PC-3 (cell line): ENCODE measurements at regions not wholly inside any gene's neighbourhood (a gene's known extent, or its start where the extent isn't known, plus 50 kb on each side); places are given as distances from the start of the nearest gene placed in this dataset.

ENCODE experiments used
- ATAC-seq: fragments of 200-7000 bp; cut with Tn5 transposase; 2 replicates; pipeline ENCODE4 v1.9.1; 2020; ENCODE audit warnings: mild to moderate bottlenecking, moderate library complexity
- BruUV-seq: library from RNA; stranded (reverse); fragments of 400-500 nt; replicated peaks from 2 replicates; lab custom pipeline; 2021; lab: Mats Ljungman, UMichigan
- CTCF ChIA-PET: fragments of 300-600 bp; sonication (Branson Sonifier 250); formaldehyde crosslinking; loops from one replicate; lab custom pipeline; 2022; ENCODE audit warnings: antibody characterized with exemption; lab: Charles Lee
- POLR2A ChIA-PET: fragments of 300-600 bp; sonication (Branson Sonifier 250); formaldehyde crosslinking; loops from one replicate; lab custom pipeline; 2022; ENCODE audit warnings: antibody characterized with exemption; ENCODE audit not compliant: unreplicated experiment; lab: Charles Lee
- DNase-seq: peaks from one replicate; pipeline ENCODE4 v3.0.0-alpha.2; 2015
- H2AFZ ChIP-seq: fragments of 300-600 bp; sonication (generic); 2 replicates; pipeline ENCODE4 v1.6.0; 2016; ENCODE audit warnings: antibody characterized with exemption, low read length
- H3F3A ChIP-seq: fragments of 300-600 bp; sonication (generic); one replicate; pipeline ENCODE4 v1.6.0; 2017; ENCODE audit warnings: antibody characterized with exemption, low read length, control low read depth, mild to moderate bottlenecking; ENCODE audit not compliant: unreplicated experiment
- H3K27ac ChIP-seq: fragments of 300-600 bp; sonication (generic); 2 replicates; pipeline ENCODE4 v1.5.1; 2016; ENCODE audit warnings: mild to moderate bottlenecking, low read length
- H3K27me3 ChIP-seq: fragments of 300-600 bp; sonication (generic); 2 replicates; pipeline ENCODE4 v1.6.1; 2016; ENCODE audit warnings: low read length, mixed read lengths
- H3K36me3 ChIP-seq: fragments of 300-600 bp; sonication (generic); 2 replicates; pipeline ENCODE4 v1.6.1; 2016; ENCODE audit warnings: low read depth, mixed run types, low read length, mixed read lengths
- H3K4me1 ChIP-seq: fragments of 300-600 bp; sonication (generic); 2 replicates; pipeline ENCODE4 v1.5.1; 2016; ENCODE audit warnings: low read length; ENCODE audit not compliant: insufficient read depth
- H3K4me2 ChIP-seq: fragments of 300-600 bp; sonication (generic); 2 replicates; pipeline ENCODE4 v1.6.0; 2016; ENCODE audit warnings: low read length
- H3K4me3 ChIP-seq: fragments of 300-600 bp; sonication (generic); 2 replicates; pipeline ENCODE4 v1.5.1; 2016; ENCODE audit warnings: mild to moderate bottlenecking, low read length, mixed read lengths
- H3K79me2 ChIP-seq: fragments of 300-600 bp; sonication (generic); 2 replicates; pipeline ENCODE4 v1.6.1; 2017; ENCODE audit warnings: low read length, mixed read lengths
- H3K9ac ChIP-seq: fragments of 300-600 bp; sonication (generic); 2 replicates; pipeline ENCODE4 v1.6.0; 2016; ENCODE audit warnings: mild to moderate bottlenecking, low read length
- H3K9me2 ChIP-seq: fragments of 300-600 bp; sonication (generic); replicated peaks from 2 replicates; pipeline ENCODE4 v1.6.1; 2016; ENCODE audit warnings: mixed run types, low read length, mixed read lengths
- H3K9me3 ChIP-seq: fragments of 300-600 bp; sonication (generic); 2 replicates; pipeline ENCODE4 v1.6.1; 2016; ENCODE audit warnings: low read length, mixed read lengths
- H4K20me1 ChIP-seq: fragments of 300-600 bp; sonication (generic); 2 replicates; pipeline ENCODE4 v1.6.1; 2016; ENCODE audit warnings: low read length, mixed read lengths
- CTCF ChIP-seq: fragments of 300-600 bp; sonication (generic); conservative IDR thresholded peaks from 2 replicates; pipeline ENCODE4 v1.5.1; 2017; ENCODE audit warnings: antibody characterized with exemption, low read depth, mild to moderate bottlenecking, low read length
- EZH2 ChIP-seq: fragments of 300-600 bp; sonication (generic); IDR thresholded peaks from one replicate; pipeline ENCODE4 v1.6.1; 2017; ENCODE audit warnings: antibody characterized with exemption, mild to moderate bottlenecking, low read length; ENCODE audit not compliant: unreplicated experiment
- EZH2phosphoT487 ChIP-seq: fragments of 300-600 bp; sonication (generic); IDR thresholded peaks from 2 replicates; pipeline ENCODE4 v1.6.1; 2018; ENCODE audit warnings: mild to moderate bottlenecking, antibody characterized with exemption, low read length, borderline replicate concordance
- intact Hi-C: fragments of 100-400 bp; cut with micrococcal nuclease; formaldehyde crosslinking; loops from 2 replicates; pipeline ENCODE4 v1.9.0; 2023

- Histone ChIP-seq H3K27ac (no peak overlapping the region), H3K4me1 (no peaks in the 10 kb centered on the region), H3K9ac (no peak overlapping the region), H3K9me3 (no peaks in the 10 kb centered on the region), H3K36me3 (no peaks in the 10 kb centered on the region), H3K4me2 (no peak overlapping the region), H3K9me2 (no peaks in the 10 kb centered on the region), H3K27me3 (no peaks in the 10 kb centered on the region), H3F3A (no peaks in the 10 kb centered on the region), H3K4me3 (no peak overlapping the region), H4K20me1 (no peaks in the 10 kb centered on the region), H2AFZ (no peak overlapping the region), H3K79me2 (no peaks in the 10 kb centered on the region)
- DNase-seq (no peak), ATAC-seq (no peak)
- BruUV-seq = no TSS peak
- intact Hi-C loops = no loop called here
- TF ChIP-seq CTCF (no peak), EZH2phosphoT487 (no peak), EZH2 (no peak)
- CTCF ChIA-PET = no interaction called here
- POLR2A ChIA-PET = no interaction called here
These were observed 211.2 kb downstream of the ABCC12 start for GRCh38 chr16:47944589-47944988.

- Histone ChIP-seq H3F3A (no peaks in the 10 kb centered on the region), H2AFZ (no peak overlapping the region), H3K27ac (no peak overlapping the region), H3K4me3 (no peak overlapping the region), H3K36me3 (no peaks in the 10 kb centered on the region), H3K4me2 (no peak overlapping the region), H3K9ac (no peak overlapping the region), H3K9me3 (no peaks in the 10 kb centered on the region), H3K9me2 (no peaks in the 10 kb centered on the region), H3K27me3 (no peaks in the 10 kb centered on the region), H3K4me1 (no peaks in the 10 kb centered on the region), H4K20me1 (no peaks in the 10 kb centered on the region), H3K79me2 (no peaks in the 10 kb centered on the region)
- TF ChIP-seq EZH2 (no peak), CTCF (no peak), EZH2phosphoT487 (no peak)
- CTCF ChIA-PET = no interaction called here
- intact Hi-C loops = no loop called here
- DNase-seq (no peak), ATAC-seq (no peak)
- POLR2A ChIA-PET = no interaction called here
- BruUV-seq = no TSS peak
These were observed 212.6 kb downstream of the ABCC12 start for GRCh38 chr16:47943235-47943634.

- ATAC-seq (no peak), DNase-seq (no peak)
- intact Hi-C loops = no loop called here
- Histone ChIP-seq H4K20me1 (no peaks in the 10 kb centered on the region), H3K4me3 (no peak overlapping the region), H3K36me3 (no peaks in the 10 kb centered on the region), H2AFZ (no peak overlapping the region), H3K9me3 (no peaks in the 10 kb centered on the region), H3K4me1 (no peaks in the 10 kb centered on the region), H3K4me2 (no peak overlapping the region), H3F3A (no peaks in the 10 kb centered on the region), H3K9me2 (no peaks in the 10 kb centered on the region), H3K79me2 (no peaks in the 10 kb centered on the region), H3K9ac (no peak overlapping the region), H3K27ac (no peak overlapping the region), H3K27me3 (no peaks in the 10 kb centered on the region)
- TF ChIP-seq EZH2phosphoT487 = no peak
- TF ChIP-seq EZH2 = no peak
- TF ChIP-seq CTCF = no peak
- ChIA-PET POLR2A (no interaction called here), CTCF (no interaction called here)
- no TSS peak for BruUV-seq
These were observed 215.3 kb downstream of the ABCC12 start for GRCh38 chr16:47940466-47940865.
